HCT116 (cell line): ENCODE measurements at regions not wholly inside any gene's neighbourhood (a gene's known extent, or its start where the extent isn't known, plus 50 kb on each side); places are given as distances from the start of the nearest gene placed in this dataset.

Experiments
- ATAC-seq: fragments of 200-7000 bp; cut with Tn5 transposase; 2 replicates; pipeline ENCODE4 v1.9.1; 2020; ENCODE audit warnings: mild to moderate bottlenecking, moderate library complexity
- BruUV-seq: library from RNA; stranded (reverse); fragments of 400-500 nt; replicated peaks from 2 replicates; lab custom pipeline; 2021; lab: Mats Ljungman, UMichigan
- CTCF ChIA-PET: fragments of 300-600 bp; sonication (Branson Sonifier 250); formaldehyde crosslinking; loops from one replicate; lab custom pipeline; 2021; ENCODE audit warnings: antibody characterized with exemption; lab: Charles Lee
- POLR2A ChIA-PET: fragments of 300-600, 350-600 bp; sonication (Branson Sonifier 250); formaldehyde crosslinking; loops from one replicate; lab custom pipeline; 2021; ENCODE audit warnings: antibody characterized with exemption; lab: Charles Lee
- RAD21 ChIA-PET, 2 experiments: fragments of 300-600 bp; sonication (Branson Sonifier 250); formaldehyde crosslinking; loops; one replicate each; lab custom pipeline; 2023; ENCODE audit warnings: low total read pairs in 2 of 2; ENCODE audit not compliant: uncharacterized antibody in 2 of 2, unreplicated experiment in 2 of 2, low non-redundant PET in 1 of 2; lab: Charles Lee
- DNase-seq: peaks from one replicate; pipeline ENCODE4 v3.0.0-alpha.2; 2010; ENCODE audit warnings: low read depth, low spot score
- H2AFZ ChIP-seq: fragments of 200-600 bp; shearing (Covaris generic), sonication (generic); 2 replicates; pipeline ENCODE4 v1.6.1; 2017; ENCODE audit warnings: low read depth, mixed run types, mixed read lengths, antibody characterized with exemption, low read length; ENCODE audit not compliant: poor library complexity, severe bottlenecking
- H3K27ac ChIP-seq: 2 replicates; pipeline ENCODE4 v1.5.1; 2012; ENCODE audit warnings: low read depth, low read length
- H3K27me3 ChIP-seq: fragments of 200-600 bp; sonication (generic); 2 replicates; pipeline ENCODE4 v1.6.1; 2016; ENCODE audit warnings: mixed run types, low read length, mixed read lengths; ENCODE audit not compliant: insufficient read depth
- H3K36me3 ChIP-seq, 2 experiments: fragments of 200-500 bp in 1 of 2; fragments of 200-600 bp in 1 of 2; sonication (Bioruptor generic) in 1 of 2; sonication (generic) in 1 of 2; 2 replicates each; pipeline versions ENCODE4 v1.5.1 to v1.6.1; 2014 to 2016; ENCODE audit warnings: low read length in 2 of 2, inconsistent platforms in 1 of 2, mixed read lengths in 1 of 2, mixed run types in 1 of 2; ENCODE audit not compliant: insufficient read depth in 2 of 2, control insufficient read depth in 1 of 2
- H3K4me1 ChIP-seq, 2 experiments: fragments of 200-600 bp in 1 of 2; sonication (generic) in 1 of 2; 2 replicates each; pipeline versions ENCODE4 v1.5.1 to v1.6.1; 2012 to 2017; ENCODE audit warnings: low read length in 2 of 2, inconsistent platforms in 1 of 2, mild to moderate bottlenecking in 1 of 2, mixed read lengths in 1 of 2, mixed run types in 1 of 2, moderate library complexity in 1 of 2; ENCODE audit not compliant: insufficient read depth in 2 of 2, control insufficient read depth in 1 of 2
- H3K4me2 ChIP-seq: fragments of 200-600 bp; sonication (generic); 2 replicates; pipeline ENCODE4 v1.6.1; 2017; ENCODE audit warnings: mixed run types, low read length, mixed read lengths
- H3K4me3 ChIP-seq, 2 experiments: fragments of 200-600 bp in 1 of 2; sonication (generic) in 1 of 2; replicated peaks in 1 of 2; 2 replicates each; pipeline ENCODE4 v1.5.1; 2011 to 2016; ENCODE audit warnings: low read length in 2 of 2, control low read depth in 1 of 2, low read depth in 1 of 2, mild to moderate bottlenecking in 1 of 2, mixed read lengths in 1 of 2, mixed run types in 1 of 2
- H3K79me2 ChIP-seq: fragments of 200-600 bp; sonication (generic); 2 replicates; pipeline ENCODE4 v1.6.1; 2017; ENCODE audit warnings: mild to moderate bottlenecking, mixed run types, low read length, moderate library complexity, mixed read lengths; ENCODE audit not compliant: insufficient read depth
- H3K9ac ChIP-seq: fragments of 200-600 bp; sonication (generic); 2 replicates; pipeline ENCODE4 v1.6.1; 2016; ENCODE audit warnings: low read length, mixed read lengths
- H3K9me2 ChIP-seq: fragments of 200-600 bp; sonication (generic), shearing (Covaris generic); 2 replicates; pipeline ENCODE4 v1.6.1; 2017; ENCODE audit warnings: mixed run types, mild to moderate bottlenecking, moderate library complexity; ENCODE audit not compliant: insufficient read depth
- H3K9me3 ChIP-seq, 2 experiments: fragments of 200-500 bp in 1 of 2; fragments of 200-600 bp in 1 of 2; sonication (Bioruptor generic) in 1 of 2; sonication (generic) in 1 of 2; 2 replicates each; pipeline ENCODE4 v1.6.1; 2014 to 2017; ENCODE audit warnings: low read length in 2 of 2, mixed read lengths in 2 of 2, inconsistent platforms in 1 of 2, low read depth in 1 of 2, mild to moderate bottlenecking in 1 of 2, mixed run types in 1 of 2, moderate library complexity in 1 of 2; ENCODE audit not compliant: control insufficient read depth in 1 of 2, insufficient read depth in 1 of 2
- H4K20me1 ChIP-seq: fragments of 200-600 bp; sonication (generic), shearing (Covaris generic); 2 replicates; pipeline ENCODE4 v1.6.1; 2017; ENCODE audit warnings: mixed run types, mild to moderate bottlenecking, moderate library complexity; ENCODE audit not compliant: insufficient read depth
- CBX3 ChIP-seq: IDR thresholded peaks from 2 replicates; pipeline ENCODE4 v1.6.1; 2012; ENCODE audit warnings: low read depth
- CEBPB ChIP-seq: IDR thresholded peaks from 2 replicates; pipeline ENCODE4 v1.6.1; 2012; ENCODE audit warnings: low read depth
- EGR1 ChIP-seq: IDR thresholded peaks from 2 replicates; pipeline ENCODE4 v1.6.1; 2012; ENCODE audit warnings: low read depth
- ELF1 ChIP-seq: IDR thresholded peaks from 2 replicates; pipeline ENCODE4 v1.6.1; 2012; ENCODE audit warnings: low read depth, borderline replicate concordance
- EZH2 ChIP-seq: fragments of 200-600 bp; sonication (generic); IDR thresholded peaks from 2 replicates; pipeline ENCODE4 v1.6.1; 2017; ENCODE audit warnings: antibody characterized with exemption, mixed run types
- EZH2phosphoT487 ChIP-seq: fragments of 200-600 bp; IDR thresholded peaks from 2 replicates; pipeline ENCODE4 v1.6.1; 2018; ENCODE audit warnings: antibody characterized with exemption, borderline replicate concordance
- FOSL1 ChIP-seq: IDR thresholded peaks from 2 replicates; pipeline ENCODE4 v1.6.1; 2012; ENCODE audit warnings: low read depth
- JUND ChIP-seq: IDR thresholded peaks from 2 replicates; pipeline ENCODE4 v1.6.1; 2012
- RAD21 ChIP-seq: IDR thresholded peaks from 2 replicates; pipeline ENCODE4 v1.6.1; 2012; ENCODE audit warnings: low read depth, mild to moderate bottlenecking
- REST ChIP-seq: IDR thresholded peaks from 2 replicates; pipeline ENCODE4 v1.6.1; 2012; ENCODE audit warnings: low read depth
- SP1 ChIP-seq: IDR thresholded peaks from 2 replicates; pipeline ENCODE4 v1.6.1; 2012; ENCODE audit warnings: low read depth
- SRF ChIP-seq: IDR thresholded peaks from 2 replicates; pipeline ENCODE4 v1.6.1; 2012; ENCODE audit warnings: low read depth
- YY1 ChIP-seq: IDR thresholded peaks from 2 replicates; pipeline ENCODE4 v1.6.1; 2011; ENCODE audit warnings: low read length, low read depth, moderate library complexity, mild to moderate bottlenecking; ENCODE audit not compliant: insufficient replicate concordance; ENCODE audit errors: extremely low read depth
- ZFX ChIP-seq: fragments of 450-650 bp; IDR thresholded peaks from 2 replicates; pipeline ENCODE4 v1.6.1; 2017
- ZNF274 ChIP-seq: fragments of 200-500 bp; sonication (Bioruptor generic); IDR thresholded peaks from 2 replicates; pipeline ENCODE4 v1.6.1; 2014; ENCODE audit warnings: mild to moderate bottlenecking, low read depth, low read length, inconsistent platforms
- intact Hi-C: fragments of 100-400 bp; cut with micrococcal nuclease; formaldehyde crosslinking; loops from 2 replicates; pipeline ENCODE4 v1.10.0; 2022
- TF ChIP-seq, protein P1 (sequence below): IDR thresholded peaks from 2 replicates; pipeline ENCODE4 v1.6.1; 2011; ENCODE audit warnings: mild to moderate bottlenecking, low read length, moderate library complexity; ENCODE audit not compliant: insufficient replicate concordance; ENCODE audit errors: extremely low read depth

- Histone ChIP-seq H3K27ac (no peak overlapping the region), H3K79me2 (no peaks in the 10 kb centered on the region), H3K4me2 (no peak overlapping the region), H3K4me1 (no peaks in the 10 kb centered on the region), H3K9ac (no peak overlapping the region), H3K27me3 (no peaks in the 10 kb centered on the region), H3K9me3 (peaks cover 4 to 15% of the 10 kb centered on the region in 2 experiments; a peak in 2 of 4 replicates), H3K4me3 (no peak overlapping the region), H3K9me2 (no peaks in the 10 kb centered on the region), H4K20me1 (no peaks in the 10 kb centered on the region; the same call in 1 of the 2 replicates), H3K36me3 (no peaks in the 10 kb centered on the region), H2AFZ (no peak overlapping the region)
- ChIA-PET CTCF (no interaction called here), POLR2A (no interaction called here), RAD21 (no interaction called here)
- DNase-seq (no peak), ATAC-seq (no peak)
- BruUV-seq = no TSS peak
- intact Hi-C loops = no loop called here
- TF ChIP-seq ELF1 = no peak
- TF ChIP-seq REST = no peak
- no peak for TF ChIP-seq EZH2
- no peak for TF ChIP-seq SP1
- TF ChIP-seq YY1 = no peak
- TF ChIP-seq ZNF274 = no peak
- TF ChIP-seq EZH2phosphoT487 = no peak
- no peak for TF ChIP-seq RAD21
- TF ChIP-seq, protein P1, sequence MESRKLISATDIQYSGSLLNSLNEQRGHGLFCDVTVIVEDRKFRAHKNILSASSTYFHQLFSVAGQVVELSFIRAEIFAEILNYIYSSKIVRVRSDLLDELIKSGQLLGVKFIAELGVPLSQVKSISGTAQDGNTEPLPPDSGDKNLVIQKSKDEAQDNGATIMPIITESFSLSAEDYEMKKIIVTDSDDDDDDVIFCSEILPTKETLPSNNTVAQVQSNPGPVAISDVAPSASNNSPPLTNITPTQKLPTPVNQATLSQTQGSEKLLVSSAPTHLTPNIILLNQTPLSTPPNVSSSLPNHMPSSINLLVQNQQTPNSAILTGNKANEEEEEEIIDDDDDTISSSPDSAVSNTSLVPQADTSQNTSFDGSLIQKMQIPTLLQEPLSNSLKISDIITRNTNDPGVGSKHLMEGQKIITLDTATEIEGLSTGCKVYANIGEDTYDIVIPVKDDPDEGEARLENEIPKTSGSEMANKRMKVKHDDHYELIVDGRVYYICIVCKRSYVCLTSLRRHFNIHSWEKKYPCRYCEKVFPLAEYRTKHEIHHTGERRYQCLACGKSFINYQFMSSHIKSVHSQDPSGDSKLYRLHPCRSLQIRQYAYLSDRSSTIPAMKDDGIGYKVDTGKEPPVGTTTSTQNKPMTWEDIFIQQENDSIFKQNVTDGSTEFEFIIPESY = no peak
- no peak for TF ChIP-seq JUND
- no peak for TF ChIP-seq CEBPB
- no peak for TF ChIP-seq ZFX
- no peak for TF ChIP-seq SRF
- no peak for TF ChIP-seq CBX3
- no peak for TF ChIP-seq EGR1
- TF ChIP-seq FOSL1 = no peak
Observed at GRCh38 chr11:42273977-42274376, 814.5 kb upstream of the LRRC4C start.
